HCT116 (cell line): ENCODE measurements at regions not wholly inside any gene's neighbourhood (a gene's known extent, or its start where the extent isn't known, plus 50 kb on each side); places are given as distances from the start of the nearest gene placed in this dataset.

Experiments
- ATAC-seq: fragments of 200-7000 bp; cut with Tn5 transposase; 2 replicates; pipeline ENCODE4 v1.9.1; 2020; ENCODE audit warnings: mild to moderate bottlenecking, moderate library complexity
- BruUV-seq: library from RNA; stranded (reverse); fragments of 400-500 nt; replicated peaks from 2 replicates; lab custom pipeline; 2021; lab: Mats Ljungman, UMichigan
- CTCF ChIA-PET: fragments of 300-600 bp; sonication (Branson Sonifier 250); formaldehyde crosslinking; loops from one replicate; lab custom pipeline; 2021; ENCODE audit warnings: antibody characterized with exemption; lab: Charles Lee
- POLR2A ChIA-PET: fragments of 300-600, 350-600 bp; sonication (Branson Sonifier 250); formaldehyde crosslinking; loops from one replicate; lab custom pipeline; 2021; ENCODE audit warnings: antibody characterized with exemption; lab: Charles Lee
- RAD21 ChIA-PET, 2 experiments: fragments of 300-600 bp; sonication (Branson Sonifier 250); formaldehyde crosslinking; loops; one replicate each; lab custom pipeline; 2023; ENCODE audit warnings: low total read pairs in 2 of 2; ENCODE audit not compliant: uncharacterized antibody in 2 of 2, unreplicated experiment in 2 of 2, low non-redundant PET in 1 of 2; lab: Charles Lee
- DNase-seq: peaks from one replicate; pipeline ENCODE4 v3.0.0-alpha.2; 2010; ENCODE audit warnings: low read depth, low spot score
- H2AFZ ChIP-seq: fragments of 200-600 bp; shearing (Covaris generic), sonication (generic); 2 replicates; pipeline ENCODE4 v1.6.1; 2017; ENCODE audit warnings: low read depth, mixed run types, mixed read lengths, antibody characterized with exemption, low read length; ENCODE audit not compliant: poor library complexity, severe bottlenecking
- H3K27ac ChIP-seq: 2 replicates; pipeline ENCODE4 v1.5.1; 2012; ENCODE audit warnings: low read depth, low read length
- H3K27me3 ChIP-seq: fragments of 200-600 bp; sonication (generic); 2 replicates; pipeline ENCODE4 v1.6.1; 2016; ENCODE audit warnings: mixed run types, low read length, mixed read lengths; ENCODE audit not compliant: insufficient read depth
- H3K36me3 ChIP-seq, 2 experiments: fragments of 200-500 bp in 1 of 2; fragments of 200-600 bp in 1 of 2; sonication (Bioruptor generic) in 1 of 2; sonication (generic) in 1 of 2; 2 replicates each; pipeline versions ENCODE4 v1.5.1 to v1.6.1; 2014 to 2016; ENCODE audit warnings: low read length in 2 of 2, inconsistent platforms in 1 of 2, mixed read lengths in 1 of 2, mixed run types in 1 of 2; ENCODE audit not compliant: insufficient read depth in 2 of 2, control insufficient read depth in 1 of 2
- H3K4me1 ChIP-seq, 2 experiments: fragments of 200-600 bp in 1 of 2; sonication (generic) in 1 of 2; 2 replicates each; pipeline versions ENCODE4 v1.5.1 to v1.6.1; 2012 to 2017; ENCODE audit warnings: low read length in 2 of 2, inconsistent platforms in 1 of 2, mild to moderate bottlenecking in 1 of 2, mixed read lengths in 1 of 2, mixed run types in 1 of 2, moderate library complexity in 1 of 2; ENCODE audit not compliant: insufficient read depth in 2 of 2, control insufficient read depth in 1 of 2
- H3K4me2 ChIP-seq: fragments of 200-600 bp; sonication (generic); 2 replicates; pipeline ENCODE4 v1.6.1; 2017; ENCODE audit warnings: mixed run types, low read length, mixed read lengths
- H3K4me3 ChIP-seq, 2 experiments: fragments of 200-600 bp in 1 of 2; sonication (generic) in 1 of 2; replicated peaks in 1 of 2; 2 replicates each; pipeline ENCODE4 v1.5.1; 2011 to 2016; ENCODE audit warnings: low read length in 2 of 2, control low read depth in 1 of 2, low read depth in 1 of 2, mild to moderate bottlenecking in 1 of 2, mixed read lengths in 1 of 2, mixed run types in 1 of 2
- H3K79me2 ChIP-seq: fragments of 200-600 bp; sonication (generic); 2 replicates; pipeline ENCODE4 v1.6.1; 2017; ENCODE audit warnings: mild to moderate bottlenecking, mixed run types, low read length, moderate library complexity, mixed read lengths; ENCODE audit not compliant: insufficient read depth
- H3K9ac ChIP-seq: fragments of 200-600 bp; sonication (generic); 2 replicates; pipeline ENCODE4 v1.6.1; 2016; ENCODE audit warnings: low read length, mixed read lengths
- H3K9me2 ChIP-seq: fragments of 200-600 bp; sonication (generic), shearing (Covaris generic); 2 replicates; pipeline ENCODE4 v1.6.1; 2017; ENCODE audit warnings: mixed run types, mild to moderate bottlenecking, moderate library complexity; ENCODE audit not compliant: insufficient read depth
- H3K9me3 ChIP-seq, 2 experiments: fragments of 200-500 bp in 1 of 2; fragments of 200-600 bp in 1 of 2; sonication (Bioruptor generic) in 1 of 2; sonication (generic) in 1 of 2; 2 replicates each; pipeline ENCODE4 v1.6.1; 2014 to 2017; ENCODE audit warnings: low read length in 2 of 2, mixed read lengths in 2 of 2, inconsistent platforms in 1 of 2, low read depth in 1 of 2, mild to moderate bottlenecking in 1 of 2, mixed run types in 1 of 2, moderate library complexity in 1 of 2; ENCODE audit not compliant: control insufficient read depth in 1 of 2, insufficient read depth in 1 of 2
- H4K20me1 ChIP-seq: fragments of 200-600 bp; sonication (generic), shearing (Covaris generic); 2 replicates; pipeline ENCODE4 v1.6.1; 2017; ENCODE audit warnings: mixed run types, mild to moderate bottlenecking, moderate library complexity; ENCODE audit not compliant: insufficient read depth
- CBX3 ChIP-seq: IDR thresholded peaks from 2 replicates; pipeline ENCODE4 v1.6.1; 2012; ENCODE audit warnings: low read depth
- CEBPB ChIP-seq: IDR thresholded peaks from 2 replicates; pipeline ENCODE4 v1.6.1; 2012; ENCODE audit warnings: low read depth
- EGR1 ChIP-seq: IDR thresholded peaks from 2 replicates; pipeline ENCODE4 v1.6.1; 2012; ENCODE audit warnings: low read depth
- ELF1 ChIP-seq: IDR thresholded peaks from 2 replicates; pipeline ENCODE4 v1.6.1; 2012; ENCODE audit warnings: low read depth, borderline replicate concordance
- EZH2phosphoT487 ChIP-seq: fragments of 200-600 bp; IDR thresholded peaks from 2 replicates; pipeline ENCODE4 v1.6.1; 2018; ENCODE audit warnings: antibody characterized with exemption, borderline replicate concordance
- FOSL1 ChIP-seq: IDR thresholded peaks from 2 replicates; pipeline ENCODE4 v1.6.1; 2012; ENCODE audit warnings: low read depth
- JUND ChIP-seq: IDR thresholded peaks from 2 replicates; pipeline ENCODE4 v1.6.1; 2012
- POLR2A ChIP-seq: IDR thresholded peaks from 2 replicates; pipeline ENCODE4 v1.7.0; 2011; ENCODE audit warnings: borderline replicate concordance; ENCODE audit not compliant: insufficient read depth, insufficient read length; ENCODE audit errors: extremely low read depth
- RAD21 ChIP-seq: IDR thresholded peaks from 2 replicates; pipeline ENCODE4 v1.6.1; 2012; ENCODE audit warnings: low read depth, mild to moderate bottlenecking
- SIN3A ChIP-seq: IDR thresholded peaks from 2 replicates; pipeline ENCODE4 v1.6.1; 2012; ENCODE audit warnings: low read depth
- YY1 ChIP-seq: IDR thresholded peaks from 2 replicates; pipeline ENCODE4 v1.6.1; 2011; ENCODE audit warnings: low read length, low read depth, moderate library complexity, mild to moderate bottlenecking; ENCODE audit not compliant: insufficient replicate concordance; ENCODE audit errors: extremely low read depth
- ZNF274 ChIP-seq: fragments of 200-500 bp; sonication (Bioruptor generic); IDR thresholded peaks from 2 replicates; pipeline ENCODE4 v1.6.1; 2014; ENCODE audit warnings: mild to moderate bottlenecking, low read depth, low read length, inconsistent platforms
- intact Hi-C: fragments of 100-400 bp; cut with micrococcal nuclease; formaldehyde crosslinking; loops from 2 replicates; pipeline ENCODE4 v1.10.0; 2022
- TF ChIP-seq, protein P1 (sequence below), 3 experiments: fragments of 200-600 bp in 1 of 3; sonication (generic) in 1 of 3; IDR thresholded peaks in 2 of 3; conservative IDR thresholded peaks in 1 of 3; 2 replicates each; pipeline ENCODE4 v1.5.1; 2012 to 2017; ENCODE audit warnings: low read depth in 2 of 3, low read length in 2 of 3, antibody characterized with exemption in 1 of 3, borderline replicate concordance in 1 of 3, control low read depth in 1 of 3, mild to moderate bottlenecking in 1 of 3, mixed read lengths in 1 of 3, mixed run types in 1 of 3, moderate library complexity in 1 of 3; ENCODE audit not compliant: insufficient read depth in 1 of 3
- TF ChIP-seq, protein P2 (sequence below): IDR thresholded peaks from 2 replicates; pipeline ENCODE4 v1.6.1; 2012; ENCODE audit warnings: low read depth

DNA sequence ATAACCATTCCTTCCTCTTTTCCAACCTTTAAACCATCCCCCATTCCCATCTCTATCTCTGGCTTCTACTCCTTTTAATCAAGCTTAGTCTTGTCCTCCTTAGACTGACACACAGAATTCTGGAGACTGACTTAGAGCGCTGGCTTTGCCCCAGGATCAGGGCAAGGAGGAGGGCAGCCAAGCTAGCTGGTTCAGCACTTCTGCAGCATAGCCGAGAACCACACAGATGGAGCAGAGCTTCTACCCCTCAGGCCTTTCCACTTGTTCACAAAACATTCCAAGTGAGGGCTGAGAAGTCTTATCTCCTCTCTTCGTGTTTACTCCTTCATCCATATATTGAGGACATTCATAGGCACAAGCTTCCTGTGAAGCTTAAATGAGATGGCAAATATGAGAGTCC, 246.5 kb upstream of the PEX5L start:
- Histone ChIP-seq H3K9me2 (no peaks in the 10 kb centered on the region), H3K36me3 (no peaks in the 10 kb centered on the region), H3K4me1 (no peaks in the 10 kb centered on the region), H3K9ac (no peak overlapping the region), H3K4me2 (no peak overlapping the region), H2AFZ (no peak overlapping the region), H3K4me3 (no peak overlapping the region), H3K27me3 (peaks cover 3% of the 10 kb centered on the region; the same call in 1 of the 2 replicates), H4K20me1 (no peaks in the 10 kb centered on the region), H3K79me2 (no peaks in the 10 kb centered on the region), H3K27ac (no peak overlapping the region), H3K9me3 (no peaks in the 10 kb centered on the region)
- TF ChIP-seq ELF1, result no peak
- TF ChIP-seq SIN3A, result no peak
- no peak for TF ChIP-seq POLR2A
- TF ChIP-seq, protein P1, sequence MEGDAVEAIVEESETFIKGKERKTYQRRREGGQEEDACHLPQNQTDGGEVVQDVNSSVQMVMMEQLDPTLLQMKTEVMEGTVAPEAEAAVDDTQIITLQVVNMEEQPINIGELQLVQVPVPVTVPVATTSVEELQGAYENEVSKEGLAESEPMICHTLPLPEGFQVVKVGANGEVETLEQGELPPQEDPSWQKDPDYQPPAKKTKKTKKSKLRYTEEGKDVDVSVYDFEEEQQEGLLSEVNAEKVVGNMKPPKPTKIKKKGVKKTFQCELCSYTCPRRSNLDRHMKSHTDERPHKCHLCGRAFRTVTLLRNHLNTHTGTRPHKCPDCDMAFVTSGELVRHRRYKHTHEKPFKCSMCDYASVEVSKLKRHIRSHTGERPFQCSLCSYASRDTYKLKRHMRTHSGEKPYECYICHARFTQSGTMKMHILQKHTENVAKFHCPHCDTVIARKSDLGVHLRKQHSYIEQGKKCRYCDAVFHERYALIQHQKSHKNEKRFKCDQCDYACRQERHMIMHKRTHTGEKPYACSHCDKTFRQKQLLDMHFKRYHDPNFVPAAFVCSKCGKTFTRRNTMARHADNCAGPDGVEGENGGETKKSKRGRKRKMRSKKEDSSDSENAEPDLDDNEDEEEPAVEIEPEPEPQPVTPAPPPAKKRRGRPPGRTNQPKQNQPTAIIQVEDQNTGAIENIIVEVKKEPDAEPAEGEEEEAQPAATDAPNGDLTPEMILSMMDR (IDR thresholded peaks at IDR 0.05 in 2 of 3, conservative IDR thresholded peaks at IDR 0.05 in 1 of 3; ENCODE audit: borderline replicate concordance in 1 of 3, insufficient read depth in 1 of 3, low read depth in 2 of 3, low read length in 2 of 3), result no peak
- no peak for TF ChIP-seq CBX3
- TF ChIP-seq EZH2phosphoT487, result no peak
- no peak for TF ChIP-seq YY1
- TF ChIP-seq EGR1, result no peak
- TF ChIP-seq, protein P2, sequence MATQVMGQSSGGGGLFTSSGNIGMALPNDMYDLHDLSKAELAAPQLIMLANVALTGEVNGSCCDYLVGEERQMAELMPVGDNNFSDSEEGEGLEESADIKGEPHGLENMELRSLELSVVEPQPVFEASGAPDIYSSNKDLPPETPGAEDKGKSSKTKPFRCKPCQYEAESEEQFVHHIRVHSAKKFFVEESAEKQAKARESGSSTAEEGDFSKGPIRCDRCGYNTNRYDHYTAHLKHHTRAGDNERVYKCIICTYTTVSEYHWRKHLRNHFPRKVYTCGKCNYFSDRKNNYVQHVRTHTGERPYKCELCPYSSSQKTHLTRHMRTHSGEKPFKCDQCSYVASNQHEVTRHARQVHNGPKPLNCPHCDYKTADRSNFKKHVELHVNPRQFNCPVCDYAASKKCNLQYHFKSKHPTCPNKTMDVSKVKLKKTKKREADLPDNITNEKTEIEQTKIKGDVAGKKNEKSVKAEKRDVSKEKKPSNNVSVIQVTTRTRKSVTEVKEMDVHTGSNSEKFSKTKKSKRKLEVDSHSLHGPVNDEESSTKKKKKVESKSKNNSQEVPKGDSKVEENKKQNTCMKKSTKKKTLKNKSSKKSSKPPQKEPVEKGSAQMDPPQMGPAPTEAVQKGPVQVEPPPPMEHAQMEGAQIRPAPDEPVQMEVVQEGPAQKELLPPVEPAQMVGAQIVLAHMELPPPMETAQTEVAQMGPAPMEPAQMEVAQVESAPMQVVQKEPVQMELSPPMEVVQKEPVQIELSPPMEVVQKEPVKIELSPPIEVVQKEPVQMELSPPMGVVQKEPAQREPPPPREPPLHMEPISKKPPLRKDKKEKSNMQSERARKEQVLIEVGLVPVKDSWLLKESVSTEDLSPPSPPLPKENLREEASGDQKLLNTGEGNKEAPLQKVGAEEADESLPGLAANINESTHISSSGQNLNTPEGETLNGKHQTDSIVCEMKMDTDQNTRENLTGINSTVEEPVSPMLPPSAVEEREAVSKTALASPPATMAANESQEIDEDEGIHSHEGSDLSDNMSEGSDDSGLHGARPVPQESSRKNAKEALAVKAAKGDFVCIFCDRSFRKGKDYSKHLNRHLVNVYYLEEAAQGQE, result no peak
- no peak for TF ChIP-seq ZNF274
- no peak for TF ChIP-seq FOSL1
- no peak for TF ChIP-seq JUND
- no peak for TF ChIP-seq RAD21
- no peak for TF ChIP-seq CEBPB
- intact Hi-C loops, result no loop called here
- ChIA-PET CTCF (no interaction called here), RAD21 (no interaction called here), POLR2A (no interaction called here)
- DNase-seq, result no peak
- BruUV-seq, result no TSS peak
- no peak for ATAC-seq
